CD4-positive, alpha-beta memory T cell (primary cell): ENCODE measurements at regions not wholly inside any gene's neighbourhood (a gene's known extent, or its start where the extent isn't known, plus 50 kb on each side); places are given as distances from the start of the nearest gene placed in this dataset.

Experiments used
- CTCF ChIA-PET: fragments of 350-600 bp; sonication (Branson Sonifier 250); formaldehyde crosslinking; loops from one replicate; lab custom pipeline; 2021; ENCODE audit warnings: inconsistent platforms; ENCODE audit not compliant: partially characterized antibody; lab: Charles Lee
- POLR2A ChIA-PET: fragments of 350-600 bp; sonication (Branson Sonifier 250); formaldehyde crosslinking; loops from one replicate; lab custom pipeline; 2021; ENCODE audit not compliant: partially characterized antibody; lab: Charles Lee
- DNase-seq, 5 donors: peaks; one replicate each; pipeline versions ENCODE4 v3.0.0 to v3.0.0-alpha.2; 2020 to 2022; ENCODE audit warnings: mixed read lengths in 1 of 5
- H3K27ac ChIP-seq: one replicate; pipeline ENCODE4 v1.7.0; 2013; ENCODE audit warnings: low read depth, low read length
- H3K27me3 ChIP-seq: 2 replicates; pipeline ENCODE4 v1.7.0; 2013; ENCODE audit warnings: mild to moderate bottlenecking, low read length, moderate library complexity; ENCODE audit not compliant: insufficient read depth
- H3K36me3 ChIP-seq: 2 replicates; pipeline ENCODE4 v1.7.0; 2013; ENCODE audit warnings: mild to moderate bottlenecking, low read length, moderate library complexity; ENCODE audit not compliant: insufficient read depth
- H3K4me1 ChIP-seq: 2 replicates; pipeline ENCODE4 v1.7.0; 2013; ENCODE audit warnings: mild to moderate bottlenecking, low read length, moderate library complexity; ENCODE audit not compliant: insufficient read depth
- H3K4me3 ChIP-seq, 2 donors: one replicate each; pipeline ENCODE4 v1.7.0; 2013; ENCODE audit warnings: low read length in 2 of 2, mild to moderate bottlenecking in 1 of 2
- H3K9me3 ChIP-seq, 2 donors: one replicate each; pipeline ENCODE4 v1.7.0; 2013; ENCODE audit warnings: low read length in 2 of 2, control low read depth in 1 of 2; ENCODE audit not compliant: control insufficient read depth in 1 of 2
- H3K27ac Mint-ChIP-seq, 7 donors: one replicate each; pipeline ENCODE4 v1.8.0; 2020 to 2021; ENCODE audit warnings: mixed read lengths in 7 of 7, mild to moderate bottlenecking in 6 of 7, inconsistent platforms in 3 of 7, moderate library complexity in 3 of 7
- H3K27me3 Mint-ChIP-seq, 2 donors: one replicate each; pipeline ENCODE4 v1.8.0; 2020 to 2021; ENCODE audit warnings: mixed read lengths in 2 of 2
- H3K36me3 Mint-ChIP-seq, 2 donors: one replicate each; pipeline ENCODE4 v1.8.0; 2020 to 2021; ENCODE audit warnings: mixed read lengths in 2 of 2, inconsistent platforms in 1 of 2, mild to moderate bottlenecking in 1 of 2
- H3K4me1 Mint-ChIP-seq, 4 donors: one replicate each; pipeline ENCODE4 v1.8.0; 2020 to 2021; ENCODE audit warnings: mixed read lengths in 4 of 4, mild to moderate bottlenecking in 1 of 4
- H3K4me3 Mint-ChIP-seq, 8 donors: one replicate each; pipeline ENCODE4 v1.8.0; 2020 to 2021; ENCODE audit warnings: mixed read lengths in 8 of 8, mild to moderate bottlenecking in 7 of 8, moderate library complexity in 6 of 8, inconsistent platforms in 3 of 8
- H3K9me3 Mint-ChIP-seq, 8 donors: one replicate each; pipeline ENCODE4 v1.8.0; 2020 to 2021; ENCODE audit warnings: mixed read lengths in 8 of 8, mild to moderate bottlenecking in 5 of 8, inconsistent platforms in 3 of 8, moderate library complexity in 1 of 8
- intact Hi-C: fragments of 100-400 bp; cut with micrococcal nuclease; formaldehyde crosslinking; loops from one replicate; pipeline ENCODE4 v1.15.1; 2023

DNA sequence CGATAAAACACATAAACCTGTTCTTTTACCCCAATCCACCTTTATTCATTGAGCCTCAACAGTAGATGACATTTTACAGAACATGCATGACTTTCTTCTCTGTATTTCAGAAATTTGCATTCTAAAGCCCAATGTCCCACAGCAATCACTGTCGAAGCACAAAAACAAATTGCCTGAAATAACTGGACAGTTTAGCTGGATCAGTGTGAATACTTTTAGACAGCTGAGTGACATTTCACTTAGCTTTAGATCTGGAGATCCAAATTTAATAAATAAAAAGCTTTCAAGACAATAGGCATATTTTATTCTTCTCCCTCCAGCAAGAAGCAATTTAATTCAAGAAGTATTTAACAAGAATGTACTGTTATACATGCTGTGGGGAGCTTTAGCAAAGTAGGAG lies 109.1 kb upstream of the FSCB start:
- Histone ChIP-seq H3K4me3 (no peak overlapping the region), H3K27ac (no peak overlapping the region), H3K27me3 (no peaks in the 10 kb centered on the region), H3K36me3 (no peaks in the 10 kb centered on the region), H3K4me1 (no peaks in the 10 kb centered on the region), H3K9me3 (no peaks in the 10 kb centered on the region)
- no peak overlapping the region for H3K4me3 Mint-ChIP-seq
- peaks cover 0 to 1% of the 10 kb centered on the region in 2 donors for H3K27me3 Mint-ChIP-seq
- no peaks in the 10 kb centered on the region for H3K4me1 Mint-ChIP-seq
- no peaks in the 10 kb centered on the region for H3K36me3 Mint-ChIP-seq
- no peaks in the 10 kb centered on the region for H3K9me3 Mint-ChIP-seq
- POLR2A ChIA-PET, result no interaction called here
- intact Hi-C loops, result no loop called here
- CTCF ChIA-PET, result no interaction called here
- H3K27ac Mint-ChIP-seq, result no peak overlapping the region
- no peak for DNase-seq

- H3K9me3 Mint-ChIP-seq, result peaks cover 0 to under 1% (median 0%) of the 10 kb centered on the region in 8 donors
- H3K27me3 Mint-ChIP-seq, result peaks cover 0 to 3% of the 10 kb centered on the region in 2 donors
- intact Hi-C loops, result no loop called here
- no peak overlapping the region for H3K4me3 Mint-ChIP-seq
- ChIA-PET CTCF (no interaction called here), POLR2A (no interaction called here)
- no peaks in the 10 kb centered on the region for H3K4me1 Mint-ChIP-seq
- no peak overlapping the region for H3K27ac Mint-ChIP-seq
- Histone ChIP-seq H3K27me3 (no peaks in the 10 kb centered on the region), H3K9me3 (no peaks in the 10 kb centered on the region), H3K4me3 (no peak overlapping the region), H3K4me1 (no peaks in the 10 kb centered on the region), H3K27ac (no peak overlapping the region), H3K36me3 (no peaks in the 10 kb centered on the region)
- no peak for DNase-seq
- H3K36me3 Mint-ChIP-seq, result no peaks in the 10 kb centered on the region
These were observed 106.1 kb upstream of the FSCB start for GRCh38 chr14:44613061-44613712.

- Histone ChIP-seq H3K36me3 (no peaks in the 10 kb centered on the region), H3K27ac (no peak overlapping the region), H3K4me1 (no peaks in the 10 kb centered on the region), H3K4me3 (no peak overlapping the region), H3K9me3 (no peaks in the 10 kb centered on the region), H3K27me3 (no peaks in the 10 kb centered on the region)
- intact Hi-C loops, result no loop called here
- Mint-ChIP-seq H3K9me3 (peaks cover 0 to 3% (median 0%) of the 10 kb centered on the region in 8 donors), H3K36me3 (no peaks in the 10 kb centered on the region), H3K27me3 (peaks cover 0 to 1% of the 10 kb centered on the region in 2 donors), H3K4me3 (no peak overlapping the region), H3K4me1 (no peaks in the 10 kb centered on the region), H3K27ac (no peak overlapping the region)
- ChIA-PET CTCF (no interaction called here), POLR2A (no interaction called here)
- DNase-seq, result no peak
These were observed 104.9 kb upstream of the FSCB start for GRCh38 chr14:44612002-44612401.

- ChIA-PET CTCF (no interaction called here), POLR2A (no interaction called here)
- H3K9me3 ChIP-seq, result no peaks in the 10 kb centered on the region
- intact Hi-C loops, result no loop called here
- H3K4me3 ChIP-seq, result no peak overlapping the region
- H3K27ac ChIP-seq, result no peak overlapping the region
- H3K27me3 Mint-ChIP-seq, result peaks cover 0 to 1% of the 10 kb centered on the region in 2 donors
- no peak overlapping the region for H3K27ac Mint-ChIP-seq
- H3K36me3 Mint-ChIP-seq, result no peaks in the 10 kb centered on the region
- peaks cover 0 to 3% (median 0%) of the 10 kb centered on the region in 8 donors for H3K9me3 Mint-ChIP-seq
- H3K4me3 Mint-ChIP-seq, result no peak overlapping the region
- no peaks in the 10 kb centered on the region for H3K27me3 ChIP-seq
- H3K4me1 Mint-ChIP-seq, result no peaks in the 10 kb centered on the region
- H3K4me1 ChIP-seq, result no peaks in the 10 kb centered on the region
- no peaks in the 10 kb centered on the region for H3K36me3 ChIP-seq
- DNase-seq, result no peak
These were observed 102.9 kb upstream of the FSCB start for GRCh38 chr14:44609876-44610510.

DNA sequence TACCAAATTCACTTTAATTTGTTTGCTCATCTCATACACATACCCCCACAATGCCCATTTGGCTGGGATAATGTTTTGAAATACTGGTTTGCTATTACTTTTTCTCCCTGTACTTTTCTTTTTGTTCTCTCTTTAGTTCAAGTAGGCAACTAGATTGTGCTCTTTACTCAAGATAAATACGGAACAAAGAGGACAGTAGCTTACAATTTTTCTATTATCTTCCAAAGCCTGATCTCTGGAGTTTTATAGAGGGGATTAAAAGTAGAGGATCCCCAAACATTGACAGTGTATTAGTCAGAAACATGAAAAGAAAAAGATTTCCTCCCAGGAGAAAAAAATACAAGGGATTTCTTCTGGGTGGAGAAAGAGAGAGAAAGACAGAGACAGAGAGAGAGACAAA lies 102.1 kb upstream of the FSCB start:
- H3K4me3 ChIP-seq, result no peak overlapping the region
- H3K27ac ChIP-seq, result no peak overlapping the region
- Mint-ChIP-seq H3K4me3 (no peak overlapping the region), H3K9me3 (peaks cover 0 to 3% (median 0%) of the 10 kb centered on the region in 8 donors), H3K27ac (no peak overlapping the region), H3K27me3 (peaks cover 0 to 1% of the 10 kb centered on the region in 2 donors), H3K4me1 (no peaks in the 10 kb centered on the region), H3K36me3 (no peaks in the 10 kb centered on the region)
- ChIA-PET CTCF (no interaction called here), POLR2A (no interaction called here)
- H3K27me3 ChIP-seq, result no peaks in the 10 kb centered on the region
- H3K36me3 ChIP-seq, result no peaks in the 10 kb centered on the region
- DNase-seq, result no peak
- no peaks in the 10 kb centered on the region for H3K9me3 ChIP-seq
- no peaks in the 10 kb centered on the region for H3K4me1 ChIP-seq
- intact Hi-C loops, result no loop called here

GRCh38 chr14:44607701-44608100 lies 100.6 kb upstream of the FSCB start:
- intact Hi-C loops, result no loop called here
- Histone ChIP-seq H3K27ac (no peak overlapping the region), H3K4me3 (no peak overlapping the region), H3K27me3 (no peaks in the 10 kb centered on the region), H3K36me3 (no peaks in the 10 kb centered on the region), H3K9me3 (no peaks in the 10 kb centered on the region), H3K4me1 (no peaks in the 10 kb centered on the region)
- Mint-ChIP-seq H3K4me3 (no peak overlapping the region), H3K27ac (no peak overlapping the region), H3K4me1 (no peaks in the 10 kb centered on the region), H3K27me3 (peaks cover 0 to 1% of the 10 kb centered on the region in 2 donors), H3K36me3 (no peaks in the 10 kb centered on the region), H3K9me3 (peaks cover 0 to 4% (median 2%) of the 10 kb centered on the region in 8 donors)
- ChIA-PET CTCF (no interaction called here), POLR2A (no interaction called here)
- DNase-seq, result no peak

GRCh38 chr14:44606576-44606975 lies 99.5 kb upstream of the FSCB start:
- Histone ChIP-seq H3K4me3 (no peak overlapping the region), H3K27me3 (no peaks in the 10 kb centered on the region), H3K27ac (no peak overlapping the region), H3K4me1 (no peaks in the 10 kb centered on the region), H3K36me3 (no peaks in the 10 kb centered on the region), H3K9me3 (no peaks in the 10 kb centered on the region)
- Mint-ChIP-seq H3K27me3 (peaks cover 0 to 1% of the 10 kb centered on the region in 2 donors), H3K27ac (no peak overlapping the region), H3K4me1 (no peaks in the 10 kb centered on the region), H3K9me3 (peaks cover 0 to 5% (median 2%) of the 10 kb centered on the region in 8 donors), H3K4me3 (no peak overlapping the region), H3K36me3 (no peaks in the 10 kb centered on the region)
- POLR2A ChIA-PET, result no interaction called here
- no peak for DNase-seq
- intact Hi-C loops, result no loop called here
- CTCF ChIA-PET, result no interaction called here
